ENCODE measurements at regions not wholly inside any gene's neighbourhood (a gene's known extent, or its start where the extent isn't known, plus 50 kb on each side); places are given as distances from the start of the nearest gene placed in this dataset.

DNA sequence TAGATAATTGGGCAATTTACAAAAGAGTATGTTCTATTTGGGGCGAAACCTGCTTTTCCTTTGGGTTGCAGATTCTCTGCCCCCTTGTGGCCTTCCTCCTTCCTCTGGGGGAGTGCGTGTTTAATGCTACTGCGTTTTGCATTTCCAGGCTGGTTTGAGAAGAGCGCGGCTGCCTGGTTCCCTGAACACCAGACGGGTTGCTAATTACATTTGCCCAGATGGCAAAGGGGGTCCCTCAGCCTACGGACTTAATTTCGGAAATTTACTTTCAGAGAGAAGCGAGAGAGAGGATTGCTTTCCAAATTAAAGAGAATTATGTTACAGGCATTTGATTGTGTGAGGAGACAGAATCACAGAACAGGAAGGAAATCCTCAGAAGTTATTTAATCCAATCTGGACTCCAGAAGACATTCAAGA is 91.9 kb upstream of the JAZF1 start:
- Mint-ChIP-seq H3K27ac (no peak overlapping the region), H3K36me3 (ENCODE audit: low read depth) (peaks cover 7% of the 10 kb centered on the region), H3K4me3 (peak overlapping the region; percentile 25), H3K27me3 (peaks cover 29% of the 10 kb centered on the region), H3K9me3 (peaks cover 4% of the 10 kb centered on the region), H3K4me1 (ENCODE audit: low read depth) (peaks cover 19% of the 10 kb centered on the region)

DNA sequence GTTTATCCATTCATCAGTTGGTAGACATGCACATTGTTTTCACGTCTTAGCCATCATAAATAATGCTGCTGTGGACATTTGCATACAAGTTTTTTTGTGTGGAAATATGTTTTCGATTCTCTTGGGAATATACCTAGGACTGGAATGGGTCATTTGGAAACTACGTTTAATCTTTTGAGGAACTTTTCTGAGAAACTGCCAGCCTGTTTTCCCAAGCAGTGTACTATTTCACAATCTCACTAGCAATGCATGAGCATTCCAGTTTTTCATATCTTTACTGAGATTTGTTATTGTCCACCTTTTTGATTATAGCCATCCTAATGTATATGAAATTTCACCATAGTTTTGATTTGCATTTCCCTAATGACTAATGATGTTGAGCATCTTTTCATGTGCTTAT is 95.7 kb upstream of the JAZF1 start:
- peaks cover 7% of the 10 kb centered on the region for H3K36me3 Mint-ChIP-seq (ENCODE audit: low read depth)
- peaks cover 8% of the 10 kb centered on the region for H3K4me1 Mint-ChIP-seq (ENCODE audit: low read depth)
- no peak overlapping the region for H3K4me3 Mint-ChIP-seq
- peaks cover 4% of the 10 kb centered on the region for H3K9me3 Mint-ChIP-seq
- no peak overlapping the region for H3K27ac Mint-ChIP-seq
- H3K27me3 Mint-ChIP-seq = peaks cover 18% of the 10 kb centered on the region

- peaks cover 7% of the 10 kb centered on the region for H3K36me3 Mint-ChIP-seq (ENCODE audit: low read depth)
- peaks cover 4% of the 10 kb centered on the region for H3K4me1 Mint-ChIP-seq (ENCODE audit: low read depth)
- no peak overlapping the region for H3K4me3 Mint-ChIP-seq
- no peak overlapping the region for H3K27ac Mint-ChIP-seq
- peaks cover 25% of the 10 kb centered on the region for H3K27me3 Mint-ChIP-seq
- H3K9me3 Mint-ChIP-seq = peaks cover 4% of the 10 kb centered on the region
Observed at GRCh38 chr7:28277364-28277763, 96.8 kb upstream of the JAZF1 start.

DNA sequence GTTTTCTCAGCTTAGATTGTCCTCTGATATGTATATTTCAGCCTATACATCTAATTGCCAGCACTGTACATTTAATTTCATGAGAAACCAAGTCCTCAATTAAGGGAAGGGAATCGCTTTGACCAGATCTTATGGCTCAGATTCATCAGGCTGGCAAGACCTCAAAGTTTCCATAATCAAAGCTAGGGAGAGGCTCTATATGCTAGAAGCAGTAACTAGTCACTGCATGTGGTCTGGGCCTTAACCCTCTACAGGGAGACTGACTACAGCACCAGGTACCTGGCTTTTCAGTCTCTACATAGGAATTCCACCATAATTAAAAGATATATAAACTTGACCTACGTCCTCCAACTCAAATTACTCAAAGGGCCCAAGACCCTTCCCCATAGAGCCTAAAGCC is 97.4 kb upstream of the JAZF1 start:
- peaks cover 4% of the 10 kb centered on the region for H3K36me3 Mint-ChIP-seq (ENCODE audit: low read depth)
- no peaks in the 10 kb centered on the region for H3K4me1 Mint-ChIP-seq (ENCODE audit: low read depth)
- H3K4me3 Mint-ChIP-seq = no peak overlapping the region
- no peak overlapping the region for H3K27ac Mint-ChIP-seq
- H3K9me3 Mint-ChIP-seq = peaks cover 4% of the 10 kb centered on the region
- peaks cover 27% of the 10 kb centered on the region for H3K27me3 Mint-ChIP-seq

DNA sequence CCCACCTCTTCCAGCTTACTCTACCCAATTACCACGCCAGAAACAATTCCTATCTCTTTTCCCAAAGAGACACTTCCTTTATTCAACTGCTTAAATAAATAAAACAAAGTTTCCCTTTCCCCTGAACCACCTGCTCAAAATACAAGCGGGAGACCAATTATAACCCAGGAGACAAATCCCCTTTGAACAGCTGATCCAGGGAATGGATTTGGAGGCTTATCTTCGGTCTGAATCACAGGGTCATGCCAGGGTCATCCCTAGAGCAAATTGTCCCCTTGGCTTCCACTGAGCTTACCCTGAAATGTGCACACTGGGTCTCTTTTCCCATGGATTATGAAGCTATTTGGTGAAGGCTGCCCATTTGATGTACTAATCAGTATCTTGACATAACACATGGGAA is 99.9 kb upstream of the JAZF1 start:
- Mint-ChIP-seq H3K27ac (no peak overlapping the region), H3K36me3 (ENCODE audit: low read depth) (no peaks in the 10 kb centered on the region), H3K9me3 (no peaks in the 10 kb centered on the region), H3K4me3 (no peak overlapping the region), H3K4me1 (ENCODE audit: low read depth) (no peaks in the 10 kb centered on the region), H3K27me3 (peaks cover 29% of the 10 kb centered on the region)

DNA sequence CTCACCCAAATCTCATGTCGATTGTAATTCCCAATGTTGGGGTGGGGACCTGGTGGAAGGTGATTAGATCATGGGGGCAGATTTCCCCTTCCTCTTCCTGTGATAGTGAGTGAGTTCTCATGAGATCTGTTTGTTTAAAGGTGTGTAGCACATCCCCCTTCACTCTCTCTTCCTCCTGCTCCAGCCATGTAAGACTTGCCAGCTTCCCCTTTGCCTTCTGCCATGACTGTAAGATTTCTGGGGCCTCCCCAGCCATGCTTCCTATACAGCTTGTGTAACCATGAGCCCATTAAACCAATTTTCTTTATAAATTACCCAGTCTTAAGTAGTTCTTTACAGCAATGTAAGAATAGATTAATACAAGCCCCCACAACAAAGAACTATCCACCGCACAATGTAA is 109.9 kb upstream of the JAZF1 start:
- no peak overlapping the region for H3K4me3 Mint-ChIP-seq
- H3K27ac Mint-ChIP-seq = no peak overlapping the region
- peaks cover 28% of the 10 kb centered on the region for H3K4me1 Mint-ChIP-seq (ENCODE audit: low read depth)
- H3K9me3 Mint-ChIP-seq = peaks cover 4% of the 10 kb centered on the region
- no peaks in the 10 kb centered on the region for H3K36me3 Mint-ChIP-seq (ENCODE audit: low read depth)
- peaks cover 44% of the 10 kb centered on the region for H3K27me3 Mint-ChIP-seq

DNA sequence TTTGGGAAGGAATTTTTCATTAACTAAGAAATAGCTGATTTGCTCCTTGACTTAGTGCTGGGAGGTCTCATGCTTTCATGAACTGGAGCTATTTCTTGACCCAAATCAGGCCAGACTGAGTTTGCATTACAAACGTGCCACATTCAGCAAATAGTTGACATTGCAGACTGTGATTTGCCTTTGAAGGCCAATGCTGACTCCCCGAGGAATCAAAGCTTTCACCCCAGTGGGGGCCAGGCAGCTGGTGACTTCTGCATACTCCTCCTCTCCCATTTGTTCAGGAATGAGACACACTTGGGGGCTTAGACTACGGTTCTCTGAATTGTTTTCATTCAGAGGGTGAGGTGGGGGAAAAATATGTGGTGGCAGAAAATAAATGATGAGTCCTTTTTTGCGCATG is 111.0 kb upstream of the JAZF1 start:
- Mint-ChIP-seq H3K27ac (peak overlapping the region; percentile 4), H3K9me3 (peaks cover 4% of the 10 kb centered on the region), H3K4me3 (no peak overlapping the region), H3K27me3 (peaks cover 39% of the 10 kb centered on the region), H3K36me3 (ENCODE audit: low read depth) (no peaks in the 10 kb centered on the region), H3K4me1 (ENCODE audit: low read depth) (peaks cover 28% of the 10 kb centered on the region)

- H3K27ac Mint-ChIP-seq = peak overlapping the region; percentile 11
- peaks cover 32% of the 10 kb centered on the region for H3K27me3 Mint-ChIP-seq
- H3K36me3 Mint-ChIP-seq (ENCODE audit: low read depth) = no peaks in the 10 kb centered on the region
- H3K4me1 Mint-ChIP-seq (ENCODE audit: low read depth) = peaks cover 32% of the 10 kb centered on the region
- no peak overlapping the region for H3K4me3 Mint-ChIP-seq
- peaks cover 4% of the 10 kb centered on the region for H3K9me3 Mint-ChIP-seq
Observed at GRCh38 chr7:28292834-28293526, 112.4 kb upstream of the JAZF1 start.

DNA sequence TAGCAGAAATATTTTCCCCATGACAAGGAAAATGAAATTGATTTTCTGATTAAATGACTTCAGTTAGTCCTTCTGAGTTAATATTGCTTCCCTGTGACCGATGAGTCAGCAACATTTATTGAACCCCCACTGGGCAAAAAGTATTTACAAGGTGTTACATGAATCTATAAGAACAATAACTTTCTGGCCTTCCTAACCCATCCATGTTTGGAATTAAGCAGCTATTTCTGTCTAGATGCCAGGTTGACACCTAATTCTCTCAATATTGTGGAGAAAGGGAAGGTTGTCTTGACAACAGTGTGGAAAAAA is 112.9 kb upstream of the JAZF1 start:
- Mint-ChIP-seq H3K36me3 (ENCODE audit: low read depth) (no peaks in the 10 kb centered on the region), H3K9me3 (peaks cover 4% of the 10 kb centered on the region), H3K27me3 (peaks cover 32% of the 10 kb centered on the region), H3K4me1 (ENCODE audit: low read depth) (peaks cover 37% of the 10 kb centered on the region), H3K27ac (no peak overlapping the region), H3K4me3 (no peak overlapping the region)

GRCh38 chr7:28296571-28297483 is 115.5 kb upstream of the CREB5 start:
- H3K4me3 Mint-ChIP-seq = no peak overlapping the region
- no peak overlapping the region for H3K27ac Mint-ChIP-seq
- H3K9me3 Mint-ChIP-seq = peaks cover 2% of the 10 kb centered on the region

GRCh38 chr7:28297801-28298459 is 114.4 kb upstream of the CREB5 start:
- H3K36me3 Mint-ChIP-seq (ENCODE audit: low read depth) = no peaks in the 10 kb centered on the region
- H3K4me3 Mint-ChIP-seq = no peak overlapping the region
- H3K9me3 Mint-ChIP-seq = no peaks in the 10 kb centered on the region
- peaks cover 15% of the 10 kb centered on the region for H3K4me1 Mint-ChIP-seq (ENCODE audit: low read depth)
- peaks cover 18% of the 10 kb centered on the region for H3K27me3 Mint-ChIP-seq
- H3K27ac Mint-ChIP-seq = no peak overlapping the region

More at GRCh38 chr7:28296571-28297483, 115.5 kb upstream of the CREB5 start:
- Mint-ChIP-seq H3K27me3 (peaks cover 20% of the 10 kb centered on the region), H3K4me1 (ENCODE audit: low read depth) (peaks cover 26% of the 10 kb centered on the region), H3K36me3 (ENCODE audit: low read depth) (no peaks in the 10 kb centered on the region)

DNA sequence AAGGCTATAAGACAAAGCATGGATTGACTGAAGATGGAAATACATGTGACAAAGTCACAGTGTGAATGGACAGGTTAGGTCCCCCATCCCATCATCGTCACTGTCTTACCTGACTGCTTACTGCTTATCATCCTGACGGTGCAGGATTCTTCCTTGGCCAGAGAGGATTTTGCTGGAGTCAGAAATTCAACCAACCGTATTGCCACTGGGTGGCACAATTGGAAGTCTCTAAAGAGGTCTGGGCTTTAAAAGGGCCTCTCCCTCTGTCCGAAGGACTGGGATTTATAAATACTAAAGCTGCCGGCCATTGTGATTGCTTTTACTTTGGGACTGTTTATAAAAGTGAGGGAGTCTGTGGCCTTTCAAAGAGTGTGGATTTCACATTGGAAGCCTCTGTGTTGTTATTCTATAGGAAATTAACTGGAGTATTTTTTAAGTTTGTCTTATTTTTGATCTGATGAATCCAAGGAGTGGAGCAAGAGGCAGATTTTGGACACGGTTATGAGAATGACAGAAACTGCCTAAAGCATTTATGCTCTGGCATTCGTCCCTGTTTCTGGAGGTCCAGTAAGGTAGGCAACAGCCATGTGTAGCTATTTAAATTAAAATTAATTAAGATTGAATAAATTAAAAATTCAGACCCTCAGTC is 113.3 kb upstream of the CREB5 start:
- H3K4me1 Mint-ChIP-seq (ENCODE audit: low read depth) = peaks cover 9% of the 10 kb centered on the region
- H3K4me3 Mint-ChIP-seq = no peak overlapping the region
- H3K36me3 Mint-ChIP-seq (ENCODE audit: low read depth) = no peaks in the 10 kb centered on the region
- H3K9me3 Mint-ChIP-seq = no peaks in the 10 kb centered on the region
- H3K27me3 Mint-ChIP-seq = peaks cover 14% of the 10 kb centered on the region
- H3K27ac Mint-ChIP-seq = no peak overlapping the region

DNA sequence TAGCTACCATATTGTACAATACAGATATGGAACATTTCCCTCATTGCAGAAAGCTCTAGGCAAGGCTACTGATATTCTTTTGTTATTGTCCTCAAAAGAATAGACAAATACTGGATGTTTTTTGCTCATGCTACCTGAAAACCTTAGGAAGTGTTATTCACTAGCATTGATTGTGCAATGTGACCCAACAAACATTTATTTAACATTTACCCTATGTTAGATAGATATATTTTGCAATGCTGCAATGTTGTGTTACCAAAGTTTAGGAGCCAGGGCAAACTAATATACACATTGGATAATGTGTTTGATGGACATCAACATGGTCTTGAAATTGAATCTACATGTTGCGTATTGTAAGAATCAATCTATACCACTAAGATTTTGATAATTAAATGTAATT is 112.8 kb upstream of the CREB5 start:
- no peak overlapping the region for H3K4me3 Mint-ChIP-seq
- no peaks in the 10 kb centered on the region for H3K36me3 Mint-ChIP-seq (ENCODE audit: low read depth)
- peaks cover 10% of the 10 kb centered on the region for H3K27me3 Mint-ChIP-seq
- H3K27ac Mint-ChIP-seq = no peak overlapping the region
- no peaks in the 10 kb centered on the region for H3K9me3 Mint-ChIP-seq
- H3K4me1 Mint-ChIP-seq (ENCODE audit: low read depth) = peaks cover 9% of the 10 kb centered on the region

GRCh38 chr7:28300488-28300887 is 111.8 kb upstream of the CREB5 start:
- Mint-ChIP-seq H3K27me3 (peaks cover 4% of the 10 kb centered on the region), H3K27ac (no peak overlapping the region), H3K4me3 (no peak overlapping the region), H3K36me3 (ENCODE audit: low read depth) (no peaks in the 10 kb centered on the region), H3K4me1 (ENCODE audit: low read depth) (peaks cover 9% of the 10 kb centered on the region), H3K9me3 (no peaks in the 10 kb centered on the region)

Data from stimulated activated naive CD8-positive, alpha-beta T cell treated with anti-CD3 and anti-CD28 coated beads, Interleukin-15, Interleukin-2, amounts not matched to agents 100 ng/mL and 50 ng/mL, for 24 hours (primary cell).